ENCODE measurements at regions not wholly inside any gene's neighbourhood (a gene's known extent, or its start where the extent isn't known, plus 50 kb on each side); places are given as distances from the start of the nearest gene placed in this dataset.

GRCh38 chr6:128827675-128828464 lies 55.1 kb upstream of the LAMA2 start:
- H3K27ac Mint-ChIP-seq: no peak overlapping the region
- peaks cover 14% of the 10 kb centered on the region for H3K27me3 Mint-ChIP-seq
- H3K36me3 Mint-ChIP-seq: no peaks in the 10 kb centered on the region
- H3K4me1 Mint-ChIP-seq: no peaks in the 10 kb centered on the region
- no peak for DNase-seq
- no peak overlapping the region for H3K4me3 Mint-ChIP-seq
- peaks cover 4% of the 10 kb centered on the region for H3K9me3 Mint-ChIP-seq

DNA sequence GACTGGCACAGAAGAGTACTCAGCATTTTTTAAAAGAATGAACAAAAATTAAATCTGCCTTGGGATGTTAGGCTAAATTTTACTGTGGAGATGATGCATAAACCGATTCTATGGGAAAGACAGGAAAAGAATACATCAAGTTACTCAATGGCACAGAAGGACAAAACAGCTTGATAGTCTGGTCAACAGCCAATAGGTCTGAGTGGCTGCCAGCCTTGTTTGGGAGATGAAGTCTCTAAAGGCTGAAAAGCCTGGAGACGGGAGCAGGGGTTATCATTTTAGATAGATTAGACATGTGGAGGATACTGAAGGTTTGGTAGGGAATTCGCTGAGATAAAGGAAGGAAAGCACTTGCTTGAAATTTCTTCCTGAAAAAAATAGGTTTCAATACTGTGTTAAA lies 56.3 kb upstream of the LAMA2 start:
- Mint-ChIP-seq H3K27ac (no peak overlapping the region), H3K9me3 (no peaks in the 10 kb centered on the region), H3K27me3 (peaks cover 14% of the 10 kb centered on the region), H3K36me3 (no peaks in the 10 kb centered on the region), H3K4me3 (no peak overlapping the region), H3K4me1 (no peaks in the 10 kb centered on the region)
- DNase-seq: no peak

GRCh38 chr6:128822271-128822670 lies 60.7 kb upstream of the LAMA2 start:
- Mint-ChIP-seq H3K36me3 (no peaks in the 10 kb centered on the region), H3K4me1 (no peaks in the 10 kb centered on the region), H3K27me3 (peaks cover 31% of the 10 kb centered on the region), H3K9me3 (no peaks in the 10 kb centered on the region), H3K27ac (no peak overlapping the region), H3K4me3 (no peak overlapping the region)
- DNase-seq: no peak

DNA sequence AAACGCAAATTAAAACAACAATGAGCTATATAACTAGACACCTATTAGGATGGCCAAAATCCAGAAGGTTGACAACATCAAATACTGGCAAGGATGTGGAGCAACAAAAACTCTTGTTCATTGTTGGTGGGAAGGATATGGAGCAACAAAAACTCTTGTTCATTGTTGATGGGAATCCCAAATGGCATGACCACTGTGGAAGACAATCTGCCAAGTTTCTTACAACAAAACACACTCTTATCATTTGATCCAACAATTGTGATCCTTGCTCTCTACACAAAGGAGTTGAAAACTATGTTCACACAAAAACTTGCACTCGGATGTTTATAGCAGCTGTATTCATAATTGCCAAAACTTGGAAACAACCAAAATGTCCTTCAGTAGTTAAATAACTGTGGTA lies 61.8 kb upstream of the LAMA2 start:
- Mint-ChIP-seq H3K36me3 (no peaks in the 10 kb centered on the region), H3K27ac (no peak overlapping the region), H3K27me3 (peaks cover 39% of the 10 kb centered on the region), H3K4me3 (no peak overlapping the region), H3K9me3 (no peaks in the 10 kb centered on the region), H3K4me1 (no peaks in the 10 kb centered on the region)
- no peak for DNase-seq

- H3K27me3 Mint-ChIP-seq: peaks cover 36% of the 10 kb centered on the region
- H3K4me1 Mint-ChIP-seq: no peaks in the 10 kb centered on the region
- no peak overlapping the region for H3K4me3 Mint-ChIP-seq
- H3K9me3 Mint-ChIP-seq: no peaks in the 10 kb centered on the region
- no peaks in the 10 kb centered on the region for H3K36me3 Mint-ChIP-seq
- H3K27ac Mint-ChIP-seq: no peak overlapping the region
- no peak for DNase-seq
Observed at GRCh38 chr6:128808856-128809255, 74.1 kb upstream of the LAMA2 start.

DNA sequence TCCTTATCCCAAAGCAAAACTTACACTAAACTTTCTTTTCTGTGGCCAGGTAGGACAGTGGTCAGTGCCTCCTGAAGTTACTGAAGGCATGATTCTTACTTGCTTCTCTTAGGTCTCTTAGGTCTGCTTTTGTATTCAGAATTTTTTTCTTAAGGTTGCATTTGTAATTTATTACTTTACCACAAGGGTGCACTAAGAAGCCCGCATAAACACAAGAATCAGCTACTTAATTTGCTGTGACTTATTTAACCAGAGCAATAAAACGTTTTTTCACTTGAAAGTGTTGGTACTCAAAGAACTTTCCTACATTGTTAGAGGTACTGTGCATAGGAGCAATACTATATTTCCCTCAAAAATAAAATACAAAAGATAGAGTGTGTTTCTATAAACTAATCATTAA lies 75.4 kb upstream of the LAMA2 start:
- Mint-ChIP-seq H3K36me3 (no peaks in the 10 kb centered on the region), H3K9me3 (no peaks in the 10 kb centered on the region), H3K4me3 (no peak overlapping the region), H3K27ac (no peak overlapping the region), H3K4me1 (no peaks in the 10 kb centered on the region), H3K27me3 (peaks cover 34% of the 10 kb centered on the region)
- no peak for DNase-seq

DNA sequence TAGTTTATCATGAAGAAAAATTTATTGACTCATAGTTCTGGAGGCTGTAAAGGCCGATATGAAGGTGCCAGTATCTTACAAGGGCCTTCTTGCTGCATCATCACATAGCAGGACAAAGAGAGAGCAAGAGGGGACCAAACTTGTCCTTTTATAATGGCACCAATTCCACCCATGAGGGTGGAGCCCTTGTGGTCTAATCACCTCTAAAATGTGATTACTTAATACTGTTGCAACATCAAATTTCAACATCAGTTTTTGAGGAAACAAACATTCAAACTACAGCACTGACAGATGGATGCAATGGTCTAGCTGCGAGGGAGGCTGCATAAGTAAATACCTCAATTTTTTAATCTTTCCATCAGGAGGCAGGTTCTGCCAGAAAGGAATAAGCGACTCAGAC lies 76.7 kb upstream of the LAMA2 start:
- H3K27ac Mint-ChIP-seq: no peak overlapping the region
- no peaks in the 10 kb centered on the region for H3K4me1 Mint-ChIP-seq
- no peaks in the 10 kb centered on the region for H3K36me3 Mint-ChIP-seq
- no peak for DNase-seq
- no peak overlapping the region for H3K4me3 Mint-ChIP-seq
- peaks cover 7% of the 10 kb centered on the region for H3K9me3 Mint-ChIP-seq
- peaks cover 43% of the 10 kb centered on the region for H3K27me3 Mint-ChIP-seq

DNA sequence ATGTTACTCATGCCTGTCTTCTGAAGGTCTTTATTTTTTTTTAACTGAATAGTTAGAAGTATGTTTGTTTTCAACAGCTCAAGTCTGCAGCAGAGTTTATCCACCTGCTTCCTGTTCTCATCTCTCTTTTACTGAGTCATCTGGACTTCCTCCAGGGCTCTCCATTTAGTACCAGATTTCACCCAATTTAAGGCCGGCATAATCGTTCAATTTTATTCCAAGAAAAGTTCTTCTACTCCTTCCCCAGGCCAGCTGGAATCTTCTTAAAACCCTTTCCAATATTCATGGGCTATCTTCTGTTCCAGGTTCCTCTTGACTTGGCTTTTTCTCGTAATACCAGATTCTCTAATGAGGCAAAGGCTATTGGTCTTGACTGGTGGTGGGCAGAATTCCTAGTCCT lies 79.0 kb upstream of the LAMA2 start:
- Mint-ChIP-seq H3K4me3 (no peak overlapping the region), H3K4me1 (no peaks in the 10 kb centered on the region)
- DNase-seq: no peak

GRCh38 chr6:128801621-128802020 lies 81.3 kb upstream of the LAMA2 start:
- H3K4me1 Mint-ChIP-seq: no peaks in the 10 kb centered on the region
- peaks cover 7% of the 10 kb centered on the region for H3K9me3 Mint-ChIP-seq
- H3K4me3 Mint-ChIP-seq: no peak overlapping the region
- no peaks in the 10 kb centered on the region for H3K36me3 Mint-ChIP-seq
- H3K27ac Mint-ChIP-seq: no peak overlapping the region
- DNase-seq: no peak
- H3K27me3 Mint-ChIP-seq: peaks cover 28% of the 10 kb centered on the region

More for the DNA sequence above, 79.0 kb upstream of the LAMA2 start:
- H3K9me3 Mint-ChIP-seq: peaks cover 7% of the 10 kb centered on the region
- no peaks in the 10 kb centered on the region for H3K36me3 Mint-ChIP-seq
- H3K27me3 Mint-ChIP-seq: peaks cover 32% of the 10 kb centered on the region
- no peak overlapping the region for H3K27ac Mint-ChIP-seq

DNA sequence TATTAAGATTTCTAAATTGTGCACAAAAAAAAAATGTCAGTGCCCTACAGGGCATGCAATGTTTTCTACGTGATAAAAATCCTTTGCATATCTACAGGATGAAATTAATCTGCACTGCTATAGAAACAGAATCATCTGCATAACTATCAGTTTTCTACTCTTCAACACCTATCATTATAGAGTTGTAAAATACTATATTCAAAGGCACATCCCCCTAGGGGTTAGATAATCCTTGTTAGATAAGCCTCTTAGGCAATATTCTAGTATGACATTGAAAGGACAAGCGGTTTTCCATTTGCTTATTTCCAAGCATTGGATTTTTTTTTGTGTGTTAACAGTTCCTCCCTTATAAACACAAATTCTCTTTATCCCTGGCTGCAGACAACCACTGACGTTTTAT lies 98.7 kb upstream of the LAMA2 start:
- no peak overlapping the region for H3K27ac Mint-ChIP-seq
- no peak for DNase-seq
- peaks cover 16% of the 10 kb centered on the region for H3K27me3 Mint-ChIP-seq
- peaks cover 10% of the 10 kb centered on the region for H3K9me3 Mint-ChIP-seq
- no peak overlapping the region for H3K4me3 Mint-ChIP-seq
- no peaks in the 10 kb centered on the region for H3K4me1 Mint-ChIP-seq
- H3K36me3 Mint-ChIP-seq: no peaks in the 10 kb centered on the region

GRCh38 chr6:128768187-128768586 lies 114.8 kb upstream of the LAMA2 start:
- peaks cover 14% of the 10 kb centered on the region for H3K9me3 Mint-ChIP-seq
- H3K4me3 Mint-ChIP-seq: no peak overlapping the region
- no peaks in the 10 kb centered on the region for H3K36me3 Mint-ChIP-seq
- no peaks in the 10 kb centered on the region for H3K4me1 Mint-ChIP-seq
- H3K27me3 Mint-ChIP-seq: peaks cover 7% of the 10 kb centered on the region
- no peak overlapping the region for H3K27ac Mint-ChIP-seq
- DNase-seq: no peak

DNA sequence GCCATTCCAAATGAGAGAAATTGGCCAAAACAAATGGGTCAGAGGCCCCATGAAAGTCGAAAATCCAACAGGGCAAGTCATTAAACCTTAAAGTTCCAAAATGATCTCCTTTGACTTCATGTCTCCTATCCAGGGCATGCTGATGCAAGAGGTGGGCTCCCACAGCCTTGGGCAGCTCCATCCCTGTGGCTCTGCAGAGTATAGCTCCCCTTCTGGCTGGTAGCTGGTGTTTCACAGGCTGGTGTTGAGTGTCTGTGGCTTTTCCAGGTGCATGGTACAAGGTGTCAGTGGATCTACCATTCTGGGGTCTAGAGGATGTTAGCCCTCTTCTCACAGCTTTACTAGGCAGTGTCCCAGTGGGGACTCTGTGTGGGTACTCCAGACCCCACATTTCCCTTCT lies 115.2 kb upstream of the LAMA2 start:
- peaks cover 10% of the 10 kb centered on the region for H3K9me3 Mint-ChIP-seq
- H3K27ac Mint-ChIP-seq: no peak overlapping the region
- H3K4me3 Mint-ChIP-seq: no peak overlapping the region

DNA sequence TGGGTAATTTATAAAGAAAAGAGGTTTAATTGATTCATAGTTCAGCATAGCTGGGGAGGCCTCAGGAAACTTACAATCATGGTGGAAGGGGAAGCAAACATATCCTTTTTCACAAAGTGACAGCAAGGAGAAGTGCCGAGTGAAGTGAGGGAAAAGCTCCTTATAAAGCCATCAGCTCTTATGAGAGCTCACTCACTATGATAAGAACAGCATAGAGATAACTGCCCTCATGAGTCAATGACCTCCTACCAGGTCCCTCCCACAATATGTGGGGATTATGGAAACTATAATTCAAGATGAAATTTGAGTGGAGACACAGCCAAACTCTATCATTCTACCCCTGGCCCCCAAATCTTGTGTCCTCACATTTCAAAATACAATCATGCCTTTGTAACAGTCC lies 115.8 kb upstream of the LAMA2 start:
- H3K36me3 Mint-ChIP-seq: no peaks in the 10 kb centered on the region
- no peak for DNase-seq
- peaks cover 13% of the 10 kb centered on the region for H3K27me3 Mint-ChIP-seq
- peaks cover 9% of the 10 kb centered on the region for H3K9me3 Mint-ChIP-seq
- no peaks in the 10 kb centered on the region for H3K4me1 Mint-ChIP-seq
- H3K4me3 Mint-ChIP-seq: no peak overlapping the region
- no peak overlapping the region for H3K27ac Mint-ChIP-seq

More for the DNA sequence above, 115.2 kb upstream of the LAMA2 start:
- Mint-ChIP-seq H3K27me3 (peaks cover 7% of the 10 kb centered on the region), H3K4me1 (no peaks in the 10 kb centered on the region), H3K36me3 (no peaks in the 10 kb centered on the region)
- DNase-seq: no peak

GRCh38 chr6:128763599-128764300 lies 119.2 kb upstream of the LAMA2 start:
- H3K36me3 Mint-ChIP-seq: no peaks in the 10 kb centered on the region
- peaks cover 19% of the 10 kb centered on the region for H3K27me3 Mint-ChIP-seq
- H3K9me3 Mint-ChIP-seq: peaks cover 5% of the 10 kb centered on the region
- no peak overlapping the region for H3K4me3 Mint-ChIP-seq
- H3K4me1 Mint-ChIP-seq: no peaks in the 10 kb centered on the region
- no peak for DNase-seq
- H3K27ac Mint-ChIP-seq: no peak overlapping the region

- H3K4me3 Mint-ChIP-seq: no peak overlapping the region
- peaks cover 22% of the 10 kb centered on the region for H3K27me3 Mint-ChIP-seq
- no peaks in the 10 kb centered on the region for H3K4me1 Mint-ChIP-seq
- no peak for DNase-seq
- no peak overlapping the region for H3K27ac Mint-ChIP-seq
- no peaks in the 10 kb centered on the region for H3K36me3 Mint-ChIP-seq
- no peaks in the 10 kb centered on the region for H3K9me3 Mint-ChIP-seq
Observed at GRCh38 chr6:128759901-128760300, 123.0 kb upstream of the LAMA2 start.

GRCh38 chr6:128759447-128759846 lies 123.5 kb upstream of the LAMA2 start:
- no peak for DNase-seq
- H3K4me1 Mint-ChIP-seq: no peaks in the 10 kb centered on the region
- no peak overlapping the region for H3K4me3 Mint-ChIP-seq
- H3K9me3 Mint-ChIP-seq: no peaks in the 10 kb centered on the region
- peaks cover 18% of the 10 kb centered on the region for H3K27me3 Mint-ChIP-seq
- H3K27ac Mint-ChIP-seq: no peak overlapping the region
- H3K36me3 Mint-ChIP-seq: no peaks in the 10 kb centered on the region

Measured in activated naive CD8-positive, alpha-beta T cell treated with anti-CD3 and anti-CD28 coated beads for 36 hours (primary cell).